C4-2B (cell line): ENCODE measurements at regions not wholly inside any gene's neighbourhood (a gene's known extent, or its start where the extent isn't known, plus 50 kb on each side); places are given as distances from the start of the nearest gene placed in this dataset.

Experiments used
- H3K27ac ChIP-seq: fragments of 450-650 bp; 2 replicates; pipeline ENCODE4 v1.5.1; 2017
- CTCF ChIP-seq: fragments of 450-650 bp; conservative IDR thresholded peaks from 2 replicates; pipeline ENCODE4 v1.5.1; 2017; ENCODE audit warnings: mild to moderate bottlenecking
- ZFX ChIP-seq: fragments of 450-650 bp; IDR thresholded peaks from 2 replicates; pipeline ENCODE4 v1.6.1; 2017

- no peak overlapping the region for H3K27ac ChIP-seq
- TF ChIP-seq ZFX (no peak), CTCF (no peak)
These were observed 208.5 kb downstream of the GRB14 start for GRCh38 chr2:164412831-164413230.

DNA sequence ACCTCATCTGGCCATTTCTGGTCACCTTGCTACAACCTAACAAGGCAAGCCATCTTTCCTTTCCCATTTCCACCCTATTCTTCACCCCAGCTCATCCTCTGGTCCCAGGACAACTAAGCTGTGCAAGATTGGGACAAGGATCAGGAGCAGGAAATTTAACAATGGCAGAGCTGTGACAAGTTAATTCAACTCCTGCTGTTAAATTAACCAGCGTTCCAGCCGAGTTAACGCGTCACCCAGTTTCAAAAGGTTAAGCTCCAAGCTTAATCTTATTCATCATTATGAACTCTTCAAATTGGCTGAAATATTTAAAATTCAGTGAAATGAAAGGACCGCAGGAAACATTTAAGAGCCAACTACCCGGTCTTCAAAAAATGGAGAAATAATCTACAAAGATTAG is 231.9 kb downstream of the GRB14 start:
- TF ChIP-seq CTCF (no peak), ZFX (no peak)

DNA sequence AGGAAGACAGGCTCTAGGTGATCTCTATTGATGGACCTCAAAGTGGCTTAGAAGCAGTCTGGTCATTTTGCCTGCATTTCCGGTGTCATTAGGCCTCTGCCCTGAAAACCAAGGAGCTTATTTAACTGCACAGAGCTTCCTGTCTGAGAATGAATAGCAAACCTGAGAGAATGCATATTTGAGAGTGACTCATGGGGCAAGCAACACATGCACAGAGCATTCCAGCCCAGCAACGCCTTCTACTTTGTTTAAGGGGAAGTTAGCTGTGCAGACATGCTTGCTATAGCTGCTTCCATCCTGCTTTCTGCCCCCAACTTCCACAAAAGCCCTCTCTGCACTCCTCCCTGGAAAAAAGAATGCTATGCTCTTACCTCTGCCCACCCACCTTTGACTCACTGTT is 232.8 kb downstream of the GRB14 start:
- H3K27ac ChIP-seq, result no peak overlapping the region

More for the DNA sequence above, 231.9 kb downstream of the GRB14 start:
- no peak overlapping the region for H3K27ac ChIP-seq

GRCh38 chr2:164386231-164386630 is 235.1 kb downstream of the GRB14 start:
- TF ChIP-seq ZFX, result no peak
- no peak for TF ChIP-seq CTCF
- no peak overlapping the region for H3K27ac ChIP-seq

More for the DNA sequence above, 232.8 kb downstream of the GRB14 start:
- TF ChIP-seq CTCF, result no peak
- no peak for TF ChIP-seq ZFX

DNA sequence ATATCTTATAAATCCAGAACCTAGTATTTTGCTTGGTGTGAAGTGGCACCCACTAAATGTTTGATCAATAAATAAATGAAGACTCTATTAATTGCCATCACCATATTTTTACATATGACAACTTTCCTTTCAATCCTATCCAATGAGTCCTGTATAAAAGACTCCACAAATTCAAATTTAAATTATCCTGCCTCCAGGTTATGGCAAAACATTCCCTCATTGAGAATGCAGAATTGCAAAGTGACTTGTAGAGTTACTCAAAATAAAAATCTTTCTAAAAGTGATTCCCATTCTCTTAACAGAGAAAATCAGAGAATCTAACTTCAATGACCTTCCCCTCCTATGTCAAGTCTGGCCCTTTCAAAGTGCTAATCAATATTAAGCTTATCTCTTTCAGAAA is 236.8 kb downstream of the GRB14 start:
- no peak overlapping the region for H3K27ac ChIP-seq
- TF ChIP-seq CTCF (no peak), ZFX (no peak)

DNA sequence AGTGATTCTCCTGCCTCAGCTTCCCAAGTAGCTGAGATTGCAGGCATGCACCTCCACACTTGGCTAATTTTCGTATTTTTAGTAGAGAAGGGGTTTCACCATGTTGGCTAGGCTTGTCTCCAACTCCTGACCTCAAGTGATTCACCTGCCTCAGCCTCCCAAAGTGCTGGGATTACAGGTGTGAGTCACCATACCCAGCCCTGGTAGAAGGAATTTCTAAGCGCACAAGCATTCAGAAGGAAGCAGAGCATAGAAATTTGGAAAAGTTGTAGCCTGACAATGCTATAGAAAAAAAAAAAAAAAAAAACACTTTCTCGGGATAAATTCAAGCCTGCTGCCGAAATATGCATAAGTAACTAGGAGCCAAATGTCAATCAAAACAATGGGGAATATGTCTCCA is 249.4 kb downstream of the GRB14 start:
- no peak overlapping the region for H3K27ac ChIP-seq
- TF ChIP-seq ZFX, result no peak
- TF ChIP-seq CTCF, result no peak

- TF ChIP-seq CTCF (no peak), ZFX (no peak)
- H3K27ac ChIP-seq, result no peak overlapping the region
These were observed 251.9 kb downstream of the GRB14 start for GRCh38 chr2:164369366-164369765.
